DND-41 (cell line): ENCODE measurements at regions not wholly inside any gene's neighbourhood (a gene's known extent, or its start where the extent isn't known, plus 50 kb on each side); places are given as distances from the start of the nearest gene placed in this dataset.
"Not testable (repeated sequence)": the region's sequence is repeated elsewhere in the genome, so short reads cannot be mapped to it uniquely, and the experiment has no call there.

Experiments used
- ATAC-seq: fragments of 200-7000 bp; cut with Tn5 transposase; 3 replicates; pipeline ENCODE4 v1.9.1; 2021; ENCODE audit warnings: low read depth; ENCODE audit not compliant: insufficient read depth
- DNase-seq: peaks from one replicate; pipeline ENCODE4 v3.0.0-alpha.2; 2020
- H2AFZ ChIP-seq: 2 replicates; pipeline ENCODE4 v1.6.0; 2012; ENCODE audit warnings: low read depth, low read length
- H3K27ac ChIP-seq: 2 replicates; pipeline ENCODE4 v1.5.1; 2012; ENCODE audit warnings: low read length, inconsistent platforms
- H3K27me3 ChIP-seq: fragments of 200-600 bp; sonication (generic); 2 replicates; pipeline ENCODE4 v1.6.0; 2012; ENCODE audit warnings: low read length, mild to moderate bottlenecking, inconsistent platforms; ENCODE audit not compliant: insufficient read depth, poor library complexity
- H3K36me3 ChIP-seq: 2 replicates; pipeline ENCODE4 v1.5.1; 2012; ENCODE audit warnings: low read length, inconsistent platforms; ENCODE audit not compliant: insufficient read depth
- H3K4me1 ChIP-seq: 2 replicates; pipeline ENCODE4 v1.5.1; 2012; ENCODE audit warnings: mild to moderate bottlenecking, low read length; ENCODE audit not compliant: insufficient read depth
- H3K4me2 ChIP-seq: 2 replicates; pipeline ENCODE4 v1.6.0; 2012; ENCODE audit warnings: mild to moderate bottlenecking, moderate library complexity, low read length, inconsistent platforms; ENCODE audit not compliant: insufficient read depth
- H3K4me3 ChIP-seq, 2 experiments: fragments of 200-600 bp in 1 of 2; shearing (Covaris generic) in 1 of 2; 2 replicates each; pipeline ENCODE4 v1.5.1; 2012 to 2016; ENCODE audit warnings: inconsistent platforms in 2 of 2, low read length in 2 of 2, mild to moderate bottlenecking in 2 of 2, low read depth in 1 of 2, moderate library complexity in 1 of 2
- H3K79me2 ChIP-seq: 2 replicates; pipeline ENCODE4 v1.6.0; 2012; ENCODE audit warnings: low read length, inconsistent platforms; ENCODE audit not compliant: insufficient read depth
- H3K9ac ChIP-seq: 2 replicates; pipeline ENCODE4 v1.6.0; 2012; ENCODE audit warnings: low read depth, mild to moderate bottlenecking, inconsistent platforms, low read length, moderate library complexity
- H3K9me3 ChIP-seq: 2 replicates; pipeline ENCODE4 v1.5.1; 2012; ENCODE audit warnings: low read length, moderate library complexity, mild to moderate bottlenecking, inconsistent platforms; ENCODE audit not compliant: insufficient read depth, severe bottlenecking
- H4K20me1 ChIP-seq: 2 replicates; pipeline ENCODE4 v1.6.0; 2012; ENCODE audit warnings: low read length; ENCODE audit not compliant: insufficient read depth
- EZH2 ChIP-seq: IDR thresholded peaks from 3 replicates; pipeline ENCODE4 v1.6.1; 2012; ENCODE audit warnings: borderline replicate concordance, low read depth, mild to moderate bottlenecking, moderate library complexity, low read length, inconsistent platforms; ENCODE audit not compliant: severe bottlenecking
- TF ChIP-seq, protein P1 (sequence below): IDR thresholded peaks from 2 replicates; pipeline ENCODE4 v1.5.1; 2012; ENCODE audit warnings: borderline replicate concordance, low read length, moderate library complexity, mild to moderate bottlenecking; ENCODE audit not compliant: poor library complexity, severe bottlenecking; ENCODE audit errors: extremely low read depth

- Histone ChIP-seq H3K79me2 (no peaks in the 10 kb centered on the region), H4K20me1 (no peaks in the 10 kb centered on the region), H3K36me3 (no peaks in the 10 kb centered on the region), H3K27me3 (no peaks in the 10 kb centered on the region), H3K4me3 (no peak overlapping the region), H3K27ac (no peak overlapping the region), H3K9ac (no peak overlapping the region), H3K4me2 (no peak overlapping the region), H2AFZ (no peak overlapping the region), H3K9me3 (no peaks in the 10 kb centered on the region), H3K4me1 (no peaks in the 10 kb centered on the region)
- DNase-seq (no peak), ATAC-seq (no peak)
- no peak for TF ChIP-seq EZH2
- TF ChIP-seq, protein P1, sequence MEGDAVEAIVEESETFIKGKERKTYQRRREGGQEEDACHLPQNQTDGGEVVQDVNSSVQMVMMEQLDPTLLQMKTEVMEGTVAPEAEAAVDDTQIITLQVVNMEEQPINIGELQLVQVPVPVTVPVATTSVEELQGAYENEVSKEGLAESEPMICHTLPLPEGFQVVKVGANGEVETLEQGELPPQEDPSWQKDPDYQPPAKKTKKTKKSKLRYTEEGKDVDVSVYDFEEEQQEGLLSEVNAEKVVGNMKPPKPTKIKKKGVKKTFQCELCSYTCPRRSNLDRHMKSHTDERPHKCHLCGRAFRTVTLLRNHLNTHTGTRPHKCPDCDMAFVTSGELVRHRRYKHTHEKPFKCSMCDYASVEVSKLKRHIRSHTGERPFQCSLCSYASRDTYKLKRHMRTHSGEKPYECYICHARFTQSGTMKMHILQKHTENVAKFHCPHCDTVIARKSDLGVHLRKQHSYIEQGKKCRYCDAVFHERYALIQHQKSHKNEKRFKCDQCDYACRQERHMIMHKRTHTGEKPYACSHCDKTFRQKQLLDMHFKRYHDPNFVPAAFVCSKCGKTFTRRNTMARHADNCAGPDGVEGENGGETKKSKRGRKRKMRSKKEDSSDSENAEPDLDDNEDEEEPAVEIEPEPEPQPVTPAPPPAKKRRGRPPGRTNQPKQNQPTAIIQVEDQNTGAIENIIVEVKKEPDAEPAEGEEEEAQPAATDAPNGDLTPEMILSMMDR = no peak
Measured at GRCh38 chr17:20774472-20775135, 195.1 kb downstream of the CDRT15L2 start.

GRCh38 chr17:20775331-20775730 lies 195.8 kb downstream of the CDRT15L2 start:
- no peak overlapping the region for H3K27ac ChIP-seq
- TF ChIP-seq, protein P1 = no peak
- TF ChIP-seq EZH2 = no peak
- H2AFZ ChIP-seq = no peak overlapping the region
- H3K4me1 ChIP-seq = no peaks in the 10 kb centered on the region
- H3K79me2 ChIP-seq = no peaks in the 10 kb centered on the region
- no peak overlapping the region for H3K9ac ChIP-seq
- H3K27me3 ChIP-seq = no peaks in the 10 kb centered on the region
- H3K9me3 ChIP-seq = no peaks in the 10 kb centered on the region
- no peaks in the 10 kb centered on the region for H3K36me3 ChIP-seq
- DNase-seq (no peak), ATAC-seq (no peak)
- H3K4me3 ChIP-seq = no peak overlapping the region
- H4K20me1 ChIP-seq = no peaks in the 10 kb centered on the region
- no peak overlapping the region for H3K4me2 ChIP-seq

DNA sequence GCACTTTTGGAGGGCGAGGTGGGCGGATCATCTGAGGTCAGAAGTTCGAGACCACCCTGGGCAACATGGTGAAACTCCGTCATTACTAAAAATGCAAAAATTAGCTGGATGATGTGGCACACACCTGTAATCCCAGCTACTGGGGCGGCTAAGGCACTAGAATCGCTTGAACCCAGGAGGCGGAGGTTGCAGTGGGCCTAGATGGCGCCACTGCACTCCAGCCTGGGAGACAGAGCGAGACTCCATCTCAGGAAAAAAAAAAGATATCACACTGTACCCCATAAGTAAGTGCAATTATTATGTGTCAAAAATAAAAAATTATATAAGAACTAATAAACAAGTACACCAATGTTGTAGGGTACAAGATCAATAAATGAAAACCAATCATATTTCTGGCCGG lies 200.0 kb downstream of the CDRT15L2 start:
- Histone ChIP-seq H3K79me2 (no peaks in the 10 kb centered on the region), H2AFZ (no peak overlapping the region), H3K4me1 (no peaks in the 10 kb centered on the region), H3K27ac (no peak overlapping the region), H3K36me3 (no peaks in the 10 kb centered on the region), H3K4me2 (no peak overlapping the region), H4K20me1 (no peaks in the 10 kb centered on the region), H3K9ac (no peak overlapping the region), H3K27me3 (no peaks in the 10 kb centered on the region), H3K4me3 (no peak overlapping the region), H3K9me3 (no peaks in the 10 kb centered on the region)
- DNase-seq = no peak
- TF ChIP-seq EZH2 = no peak
- TF ChIP-seq, protein P1 = no peak
- no peak for ATAC-seq

DNA sequence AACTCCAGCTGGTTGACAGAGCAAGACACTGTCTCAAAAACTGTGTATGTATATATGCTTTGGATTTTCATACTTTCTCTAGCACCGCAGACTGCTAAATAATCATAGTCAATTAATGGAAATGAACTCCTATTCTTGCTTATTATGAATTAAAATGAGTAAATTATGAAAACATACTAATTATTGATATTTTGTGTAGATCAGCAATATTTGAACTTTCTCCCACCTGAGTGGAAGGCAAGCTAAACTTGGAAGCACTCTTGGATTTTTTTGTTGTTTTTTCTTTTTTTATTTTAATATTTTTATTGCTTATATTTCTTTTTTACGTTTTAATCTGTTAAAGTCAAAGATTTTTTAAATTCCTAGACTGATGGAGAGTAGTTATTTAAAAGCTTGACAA lies 201.7 kb downstream of the CDRT15L2 start:
- DNase-seq = no peak
- no peak for TF ChIP-seq EZH2
- TF ChIP-seq, protein P1 = no peak
- H2AFZ ChIP-seq = no peak overlapping the region
- no peak overlapping the region for H3K9ac ChIP-seq
- no peak for ATAC-seq
- no peaks in the 10 kb centered on the region for H3K79me2 ChIP-seq
- no peaks in the 10 kb centered on the region for H3K27me3 ChIP-seq
- H3K36me3 ChIP-seq = no peaks in the 10 kb centered on the region
- no peaks in the 10 kb centered on the region for H3K4me1 ChIP-seq
- H3K4me3 ChIP-seq = no peak overlapping the region
- H4K20me1 ChIP-seq = no peaks in the 10 kb centered on the region
- no peak overlapping the region for H3K4me2 ChIP-seq
- H3K9me3 ChIP-seq = no peaks in the 10 kb centered on the region
- H3K27ac ChIP-seq = no peak overlapping the region

- ATAC-seq, H3K36me3 ChIP-seq, H3K79me2 ChIP-seq, H3K4me3 ChIP-seq, H3K4me2 ChIP-seq, H2AFZ ChIP-seq, H3K27me3 ChIP-seq, H4K20me1 ChIP-seq, DNase-seq, H3K4me1 ChIP-seq, H3K9ac ChIP-seq, H3K9me3 ChIP-seq, H3K27ac ChIP-seq: not testable (repeated sequence)
Measured at GRCh38 chr17:20781869-20782268, 202.3 kb downstream of the CDRT15L2 start.
